ENCODE measurements at regions not wholly inside any gene's neighbourhood (a gene's known extent, or its start where the extent isn't known, plus 50 kb on each side); places are given as distances from the start of the nearest gene placed in this dataset.

DNA sequence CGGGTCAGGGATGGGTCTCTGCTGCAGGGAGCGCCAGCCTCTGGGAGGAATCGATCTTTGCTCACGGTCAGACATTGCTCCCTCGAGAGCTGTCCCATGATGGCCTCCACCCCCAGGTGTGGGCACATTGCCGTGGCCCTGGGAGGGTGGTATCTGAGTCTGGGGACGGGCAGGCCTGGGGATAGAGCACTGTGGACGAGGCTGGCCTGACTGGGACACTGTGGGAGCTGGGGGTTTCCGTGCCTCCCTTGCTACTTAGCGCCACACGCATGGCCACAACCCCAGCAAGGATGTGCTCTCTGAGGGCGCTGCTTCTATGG, 55.7 kb downstream of the JAKMIP3 start:
- ChIA-PET RAD21 (ENCODE audit: low non-redundant PET in 1 of 2, low total read pairs in 2 of 2, uncharacterized antibody in 2 of 2, unreplicated experiment in 2 of 2) (no interaction called here), POLR2A (no interaction called here), CTCF (no interaction called here)
- H3K9me2 ChIP-seq (ENCODE audit: insufficient read depth): no peaks in the 10 kb centered on the region
- H3K4me2 ChIP-seq (ENCODE audit: low read length): no peak overlapping the region
- no TSS peak for BruUV-seq (replicated peaks)
- no peak overlapping the region for H3K4me3 ChIP-seq (replicated peaks in 1 of 2; ENCODE audit: low read depth in 1 of 2, low read length in 2 of 2)
- no peak overlapping the region for H3K9ac ChIP-seq (ENCODE audit: low read length)
- no peaks in the 10 kb centered on the region for H3K9me3 ChIP-seq (ENCODE audit: control insufficient read depth in 1 of 2, insufficient read depth in 1 of 2, low read depth in 1 of 2, low read length in 2 of 2)
- intact Hi-C loops (cut with micrococcal nuclease): no loop called here
- no peak overlapping the region for H2AFZ ChIP-seq (ENCODE audit: low read depth, low read length, poor library complexity, severe bottlenecking)
- ATAC-seq (no peak), DNase-seq (ENCODE audit: low read depth, low spot score) (no peak)
- H3K79me2 ChIP-seq (ENCODE audit: insufficient read depth, low read length): no peaks in the 10 kb centered on the region
- H4K20me1 ChIP-seq (ENCODE audit: insufficient read depth): no peaks in the 10 kb centered on the region
- no peaks in the 10 kb centered on the region for H3K4me1 ChIP-seq (ENCODE audit: control insufficient read depth in 1 of 2, insufficient read depth in 2 of 2, low read length in 2 of 2)
- TF ChIP-seq POLR2AphosphoS5 (IDR thresholded peaks at IDR 0.05; ENCODE audit: low read depth, low read length) (no peak), TCF7L2 (IDR thresholded peaks at IDR 0.05; ENCODE audit: borderline replicate concordance, extremely low read depth, insufficient read depth, insufficient read length) (no peak), RAD21 (IDR thresholded peaks at IDR 0.05; ENCODE audit: low read depth) (no peak)
- no peak overlapping the region for H3K27ac ChIP-seq (ENCODE audit: low read depth, low read length)
- no peaks in the 10 kb centered on the region for H3K27me3 ChIP-seq (ENCODE audit: insufficient read depth, low read length)
- no peaks in the 10 kb centered on the region for H3K36me3 ChIP-seq (ENCODE audit: control insufficient read depth in 1 of 2, insufficient read depth in 2 of 2, low read length in 2 of 2)

DNA sequence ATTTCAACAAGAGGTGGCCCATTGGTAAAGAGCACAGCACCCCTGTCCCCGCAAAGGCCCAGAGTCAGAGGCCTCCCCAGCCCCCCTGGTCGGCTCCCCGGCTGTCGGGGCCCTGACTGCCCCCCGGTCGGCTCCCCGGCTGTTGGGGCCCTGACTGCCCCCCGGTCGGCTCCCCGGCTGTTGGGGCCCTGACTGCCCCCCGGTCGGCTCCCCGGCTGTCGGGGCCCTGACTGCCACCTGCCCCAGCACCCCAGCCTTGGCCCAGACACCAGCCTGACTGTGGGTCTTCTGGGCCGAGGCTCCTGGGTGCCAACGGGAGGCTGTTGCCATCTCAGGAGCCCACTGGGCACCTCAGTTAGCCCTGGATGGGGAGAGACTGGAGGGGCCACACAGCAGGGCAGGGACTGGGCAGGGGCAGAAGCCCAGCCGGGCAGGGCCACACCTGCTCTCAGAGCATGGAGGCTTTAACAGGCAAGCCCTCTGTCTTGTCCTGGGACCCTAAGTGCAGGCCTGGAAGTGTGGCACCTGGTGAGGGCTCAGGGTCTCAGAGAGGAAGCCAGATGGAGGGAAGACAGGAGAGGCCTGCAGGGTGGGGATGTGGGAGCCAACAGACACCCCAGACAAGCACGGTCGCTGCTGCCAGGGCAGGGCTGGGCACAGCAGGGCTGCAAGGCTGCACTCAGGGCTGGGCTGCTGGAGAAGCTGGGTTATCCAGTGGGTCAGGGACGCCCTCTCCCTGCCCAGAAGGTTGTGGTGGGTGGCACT, 56.5 kb downstream of the JAKMIP3 start:
- no peak overlapping the region for H3K27ac ChIP-seq (ENCODE audit: low read depth, low read length)
- DNase-seq (ENCODE audit: low read depth, low spot score): no peak
- ChIA-PET RAD21 (ENCODE audit: low non-redundant PET in 1 of 2, low total read pairs in 2 of 2, uncharacterized antibody in 2 of 2, unreplicated experiment in 2 of 2) (no interaction called here), CTCF (no interaction called here), POLR2A (no interaction called here)
- no peak overlapping the region for H3K4me2 ChIP-seq (ENCODE audit: low read length)
- no peak overlapping the region for H3K9ac ChIP-seq (ENCODE audit: low read length)
- no peaks in the 10 kb centered on the region for H3K9me2 ChIP-seq (ENCODE audit: insufficient read depth)
- no TSS peak for BruUV-seq (replicated peaks)
- H3K9me3 ChIP-seq (ENCODE audit: control insufficient read depth in 1 of 2, insufficient read depth in 1 of 2, low read depth in 1 of 2, low read length in 2 of 2): no peaks in the 10 kb centered on the region
- intact Hi-C loops (cut with micrococcal nuclease): no loop called here
- no peak overlapping the region for H3K4me3 ChIP-seq (replicated peaks in 1 of 2; ENCODE audit: low read depth in 1 of 2, low read length in 2 of 2)
- no peaks in the 10 kb centered on the region for H4K20me1 ChIP-seq (ENCODE audit: insufficient read depth)
- no peaks in the 10 kb centered on the region for H3K36me3 ChIP-seq (ENCODE audit: control insufficient read depth in 1 of 2, insufficient read depth in 2 of 2, low read length in 2 of 2)
- no peaks in the 10 kb centered on the region for H3K4me1 ChIP-seq (ENCODE audit: control insufficient read depth in 1 of 2, insufficient read depth in 2 of 2, low read length in 2 of 2)
- TF ChIP-seq CEBPB (IDR thresholded peaks at IDR 0.05; ENCODE audit: low read depth) (no peak), EZH2phosphoT487 (IDR thresholded peaks at IDR 0.05; ENCODE audit: borderline replicate concordance) (no peak), CBX3 (IDR thresholded peaks at IDR 0.05; ENCODE audit: low read depth) (no peak), EZH2 (IDR thresholded peaks at IDR 0.05) (no peak), RAD21 (IDR thresholded peaks at IDR 0.05; ENCODE audit: low read depth) (no peak), SIN3A (IDR thresholded peaks at IDR 0.05; ENCODE audit: low read depth) (no peak), ZFX (IDR thresholded peaks at IDR 0.05) (no peak)
- TF ChIP-seq, protein P1, sequence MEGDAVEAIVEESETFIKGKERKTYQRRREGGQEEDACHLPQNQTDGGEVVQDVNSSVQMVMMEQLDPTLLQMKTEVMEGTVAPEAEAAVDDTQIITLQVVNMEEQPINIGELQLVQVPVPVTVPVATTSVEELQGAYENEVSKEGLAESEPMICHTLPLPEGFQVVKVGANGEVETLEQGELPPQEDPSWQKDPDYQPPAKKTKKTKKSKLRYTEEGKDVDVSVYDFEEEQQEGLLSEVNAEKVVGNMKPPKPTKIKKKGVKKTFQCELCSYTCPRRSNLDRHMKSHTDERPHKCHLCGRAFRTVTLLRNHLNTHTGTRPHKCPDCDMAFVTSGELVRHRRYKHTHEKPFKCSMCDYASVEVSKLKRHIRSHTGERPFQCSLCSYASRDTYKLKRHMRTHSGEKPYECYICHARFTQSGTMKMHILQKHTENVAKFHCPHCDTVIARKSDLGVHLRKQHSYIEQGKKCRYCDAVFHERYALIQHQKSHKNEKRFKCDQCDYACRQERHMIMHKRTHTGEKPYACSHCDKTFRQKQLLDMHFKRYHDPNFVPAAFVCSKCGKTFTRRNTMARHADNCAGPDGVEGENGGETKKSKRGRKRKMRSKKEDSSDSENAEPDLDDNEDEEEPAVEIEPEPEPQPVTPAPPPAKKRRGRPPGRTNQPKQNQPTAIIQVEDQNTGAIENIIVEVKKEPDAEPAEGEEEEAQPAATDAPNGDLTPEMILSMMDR (IDR thresholded peaks at IDR 0.05 in 2 of 3, conservative IDR thresholded peaks at IDR 0.05 in 1 of 3; ENCODE audit: borderline replicate concordance in 1 of 3, insufficient read depth in 1 of 3, low read depth in 2 of 3, low read length in 2 of 3): no peak
- TF ChIP-seq, protein P2, sequence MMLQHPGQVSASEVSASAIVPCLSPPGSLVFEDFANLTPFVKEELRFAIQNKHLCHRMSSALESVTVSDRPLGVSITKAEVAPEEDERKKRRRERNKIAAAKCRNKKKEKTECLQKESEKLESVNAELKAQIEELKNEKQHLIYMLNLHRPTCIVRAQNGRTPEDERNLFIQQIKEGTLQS (IDR thresholded peaks at IDR 0.05): no peak
- no peaks in the 10 kb centered on the region for H3K79me2 ChIP-seq (ENCODE audit: insufficient read depth, low read length)
- no peak for ATAC-seq
- H2AFZ ChIP-seq (ENCODE audit: low read depth, low read length, poor library complexity, severe bottlenecking): no peak overlapping the region
- H3K27me3 ChIP-seq (ENCODE audit: insufficient read depth, low read length): no peaks in the 10 kb centered on the region

All from HCT116 (cell line).